ENCODE measurements at regions not wholly inside any gene's neighbourhood (a gene's known extent, or its start where the extent isn't known, plus 50 kb on each side); places are given as distances from the start of the nearest gene placed in this dataset.

DNA sequence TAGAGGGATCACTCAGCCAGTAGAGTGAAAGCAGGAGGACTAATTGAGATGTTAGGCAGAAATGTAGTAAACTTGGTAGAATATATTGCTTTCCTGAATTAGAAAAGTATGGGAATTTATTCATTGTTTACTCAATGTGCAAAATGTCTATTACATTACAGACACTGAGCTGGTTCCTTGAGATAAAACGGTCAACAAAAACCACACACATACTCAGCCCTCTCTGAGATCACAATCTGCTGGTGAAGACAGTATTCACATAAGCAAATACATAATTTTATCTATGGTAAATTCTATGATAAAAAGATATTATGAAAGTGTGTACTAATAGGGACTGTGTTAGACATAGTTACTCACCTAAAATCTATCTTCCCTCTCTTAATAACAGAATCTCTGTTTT, 833.5 kb downstream of the KCNA4 start:
- DNase-seq, result no peak
- intact Hi-C loops (cut with micrococcal nuclease; ENCODE audit: unreplicated experiment), result no loop called here
- H3K4me3 Mint-ChIP-seq (ENCODE audit: unreplicated experiment), result no peak overlapping the region

GRCh38 chr11:29173660-29174062, 843.2 kb downstream of the KCNA4 start:
- H3K27me3 Mint-ChIP-seq (ENCODE audit: insufficient read depth, unreplicated experiment), result no peaks in the 10 kb centered on the region
- no peaks in the 10 kb centered on the region for H3K27me3 ChIP-seq (replicated peaks; ENCODE audit: control insufficient read depth, insufficient read depth, low read length)
- no peaks in the 10 kb centered on the region for H3K9me3 Mint-ChIP-seq (ENCODE audit: unreplicated experiment)
- H3K4me1 Mint-ChIP-seq (ENCODE audit: low read depth, unreplicated experiment), result peaks cover 10% of the 10 kb centered on the region
- no peaks in the 10 kb centered on the region for H3K9me3 ChIP-seq
- H3K36me3 ChIP-seq (ENCODE audit: control insufficient read depth, insufficient read depth, low read length), result no peaks in the 10 kb centered on the region
- no TSS peak for BruUV-seq (replicated peaks)
- ChIA-PET POLR2A (no interaction called here), CTCF (no interaction called here)
- TF ChIP-seq, protein P1, sequence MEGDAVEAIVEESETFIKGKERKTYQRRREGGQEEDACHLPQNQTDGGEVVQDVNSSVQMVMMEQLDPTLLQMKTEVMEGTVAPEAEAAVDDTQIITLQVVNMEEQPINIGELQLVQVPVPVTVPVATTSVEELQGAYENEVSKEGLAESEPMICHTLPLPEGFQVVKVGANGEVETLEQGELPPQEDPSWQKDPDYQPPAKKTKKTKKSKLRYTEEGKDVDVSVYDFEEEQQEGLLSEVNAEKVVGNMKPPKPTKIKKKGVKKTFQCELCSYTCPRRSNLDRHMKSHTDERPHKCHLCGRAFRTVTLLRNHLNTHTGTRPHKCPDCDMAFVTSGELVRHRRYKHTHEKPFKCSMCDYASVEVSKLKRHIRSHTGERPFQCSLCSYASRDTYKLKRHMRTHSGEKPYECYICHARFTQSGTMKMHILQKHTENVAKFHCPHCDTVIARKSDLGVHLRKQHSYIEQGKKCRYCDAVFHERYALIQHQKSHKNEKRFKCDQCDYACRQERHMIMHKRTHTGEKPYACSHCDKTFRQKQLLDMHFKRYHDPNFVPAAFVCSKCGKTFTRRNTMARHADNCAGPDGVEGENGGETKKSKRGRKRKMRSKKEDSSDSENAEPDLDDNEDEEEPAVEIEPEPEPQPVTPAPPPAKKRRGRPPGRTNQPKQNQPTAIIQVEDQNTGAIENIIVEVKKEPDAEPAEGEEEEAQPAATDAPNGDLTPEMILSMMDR (IDR thresholded peaks at IDR 0.05; ENCODE audit: insufficient read depth in 1 of 2, low read depth in 1 of 2, low read length in 1 of 2, severe bottlenecking in 1 of 2, unreplicated experiment in 1 of 2), result no peak
- peak in 1 of 2 experiments; percentile 12 for DNase-seq
- no peak overlapping the region for H3K4me3 Mint-ChIP-seq (ENCODE audit: unreplicated experiment)
- intact Hi-C loops (cut with micrococcal nuclease; ENCODE audit: unreplicated experiment), result loop anchor here (2.0 kb wide), 1 partner anchor 15 kb away; no protein-coding TSS in a partner anchor
- H3K27ac Mint-ChIP-seq (ENCODE audit: unreplicated experiment), result no peak overlapping the region
- no peaks in the 10 kb centered on the region for H3K36me3 Mint-ChIP-seq (ENCODE audit: insufficient read depth, unreplicated experiment)
- no peak overlapping the region for H3K4me3 ChIP-seq (ENCODE audit: low read depth, low read length)
- peaks cover 15% of the 10 kb centered on the region for H3K4me1 ChIP-seq

More for the DNA sequence above, 833.5 kb downstream of the KCNA4 start:
- ChIA-PET POLR2A (no interaction called here), CTCF (no interaction called here)
- peaks cover 9% of the 10 kb centered on the region for H3K4me1 Mint-ChIP-seq (ENCODE audit: low read depth, unreplicated experiment)
- no peaks in the 10 kb centered on the region for H3K36me3 Mint-ChIP-seq (ENCODE audit: insufficient read depth, unreplicated experiment)
- no TSS peak for BruUV-seq (replicated peaks)
- H3K9me3 Mint-ChIP-seq (ENCODE audit: unreplicated experiment), result no peaks in the 10 kb centered on the region
- H3K4me1 ChIP-seq, result peaks cover 9% of the 10 kb centered on the region
- no peak overlapping the region for H3K27ac Mint-ChIP-seq (ENCODE audit: unreplicated experiment)
- TF ChIP-seq, protein P1 (IDR thresholded peaks at IDR 0.05; ENCODE audit: insufficient read depth in 1 of 2, low read depth in 1 of 2, low read length in 1 of 2, severe bottlenecking in 1 of 2, unreplicated experiment in 1 of 2), result no peak
- H3K9me3 ChIP-seq, result no peaks in the 10 kb centered on the region; the same call in 1 of the 2 replicates
- H3K4me3 ChIP-seq (ENCODE audit: low read depth, low read length), result no peak overlapping the region
- no peaks in the 10 kb centered on the region for H3K36me3 ChIP-seq (ENCODE audit: control insufficient read depth, insufficient read depth, low read length)
- H3K27me3 Mint-ChIP-seq (ENCODE audit: insufficient read depth, unreplicated experiment), result no peaks in the 10 kb centered on the region
- no peaks in the 10 kb centered on the region for H3K27me3 ChIP-seq (replicated peaks; ENCODE audit: control insufficient read depth, insufficient read depth, low read length)

DNA sequence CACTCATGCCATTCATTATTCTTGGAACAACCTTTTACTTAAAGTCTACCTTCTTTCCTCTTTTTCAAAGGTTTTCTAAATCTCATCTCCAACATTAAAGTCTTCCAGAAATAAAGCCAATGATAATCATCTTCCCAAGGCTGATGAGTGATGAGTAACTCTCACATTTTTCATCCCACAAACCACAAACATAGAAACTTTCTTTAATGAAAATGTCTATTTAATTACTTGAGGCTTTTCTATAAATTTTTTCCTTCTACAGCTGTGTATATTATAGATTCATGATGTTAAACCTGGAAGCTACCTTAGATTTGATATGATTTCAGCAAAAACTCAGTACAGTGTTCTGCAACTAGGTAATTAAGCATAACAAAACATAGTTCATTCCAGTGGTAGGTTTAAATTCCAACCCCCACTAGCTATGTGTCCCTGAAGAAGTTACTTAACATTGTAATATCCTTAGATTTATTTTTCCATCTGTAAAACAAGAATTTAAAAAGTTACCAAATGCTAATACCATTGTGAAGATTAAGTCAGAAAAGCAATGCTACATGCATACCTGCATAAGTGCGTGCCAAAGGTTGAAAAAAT, 845.4 kb downstream of the KCNA4 start:
- DNase-seq, result no peak
- Mint-ChIP-seq H3K4me3 (ENCODE audit: unreplicated experiment) (no peak overlapping the region), H3K9me3 (ENCODE audit: unreplicated experiment) (no peaks in the 10 kb centered on the region), H3K36me3 (ENCODE audit: insufficient read depth, unreplicated experiment) (no peaks in the 10 kb centered on the region), H3K4me1 (ENCODE audit: low read depth, unreplicated experiment) (peaks cover 14% of the 10 kb centered on the region), H3K27ac (ENCODE audit: unreplicated experiment) (no peak overlapping the region), H3K27me3 (ENCODE audit: insufficient read depth, unreplicated experiment) (no peaks in the 10 kb centered on the region)
- Histone ChIP-seq H3K4me1 (peaks cover 23% of the 10 kb centered on the region), H3K4me3 (ENCODE audit: low read depth, low read length) (no peak overlapping the region), H3K9me3 (no peaks in the 10 kb centered on the region), H3K36me3 (ENCODE audit: control insufficient read depth, insufficient read depth, low read length) (no peaks in the 10 kb centered on the region), H3K27me3 (replicated peaks; ENCODE audit: control insufficient read depth, insufficient read depth, low read length) (no peaks in the 10 kb centered on the region)
- ChIA-PET POLR2A (no interaction called here), CTCF (no interaction called here)
- intact Hi-C loops (cut with micrococcal nuclease; ENCODE audit: unreplicated experiment), result no loop called here
- BruUV-seq (replicated peaks), result no TSS peak
- TF ChIP-seq, protein P1 (IDR thresholded peaks at IDR 0.05; ENCODE audit: insufficient read depth in 1 of 2, low read depth in 1 of 2, low read length in 1 of 2, severe bottlenecking in 1 of 2, unreplicated experiment in 1 of 2), result no peak

Data from Caco-2 (cell line).